Eye (tissue), 1 donor: ENCODE measurements at regions not wholly inside any gene's neighbourhood (a gene's known extent, or its start where the extent isn't known, plus 50 kb on each side); places are given as distances from the start of the nearest gene placed in this dataset.

ENCODE experiments used
- DNase-seq: peaks from one replicate; pipeline ENCODE4 v3.0.0-alpha.2; 2015

DNA sequence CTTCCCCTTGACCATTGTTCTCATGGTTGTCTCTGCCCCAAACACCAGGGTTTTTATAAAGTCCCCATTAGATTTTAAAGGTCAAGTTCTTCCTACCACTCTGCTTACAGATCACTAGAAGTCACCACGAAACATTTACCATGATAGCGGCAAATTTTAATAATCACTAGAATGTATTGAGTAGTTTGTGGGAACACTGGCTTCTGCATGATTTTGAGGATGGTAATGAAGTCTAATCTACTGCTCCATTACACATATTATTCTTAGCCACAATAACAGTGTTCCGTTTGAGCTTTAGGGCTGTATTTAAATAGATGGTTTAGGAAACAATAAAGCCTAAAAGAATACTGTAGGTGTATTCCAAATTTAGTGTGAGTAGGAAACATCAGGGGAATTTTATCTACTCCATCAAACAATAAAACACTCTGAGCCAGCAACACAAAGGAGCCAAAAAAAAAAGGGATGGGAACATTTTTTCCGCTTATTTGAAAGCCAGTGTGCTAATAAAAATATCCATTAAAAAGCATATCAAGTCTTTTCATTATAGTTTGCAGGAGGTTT, 49.7 kb downstream of the KLF12 start:
- no peak for DNase-seq

DNA sequence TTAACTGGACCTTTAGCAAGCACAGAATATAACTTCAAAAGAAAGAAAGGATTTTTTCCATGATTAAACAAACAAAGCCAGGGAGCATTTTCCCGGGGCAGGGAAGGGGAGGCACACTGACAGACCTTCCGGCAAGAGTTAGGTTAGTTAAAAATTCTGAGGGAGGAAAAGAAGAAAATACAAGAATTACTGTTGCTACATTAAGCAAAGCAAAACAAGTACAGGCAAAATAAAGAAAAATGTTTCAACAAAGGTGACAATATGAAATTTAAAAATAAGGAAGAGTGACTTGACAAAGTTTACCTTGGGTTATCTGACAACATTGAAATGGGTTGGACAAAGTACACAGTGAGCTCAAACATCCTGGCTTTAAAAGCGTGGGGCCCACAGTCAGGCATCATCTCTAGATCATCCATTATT, 51.5 kb downstream of the KLF12 start:
- DNase-seq: no peak

DNA sequence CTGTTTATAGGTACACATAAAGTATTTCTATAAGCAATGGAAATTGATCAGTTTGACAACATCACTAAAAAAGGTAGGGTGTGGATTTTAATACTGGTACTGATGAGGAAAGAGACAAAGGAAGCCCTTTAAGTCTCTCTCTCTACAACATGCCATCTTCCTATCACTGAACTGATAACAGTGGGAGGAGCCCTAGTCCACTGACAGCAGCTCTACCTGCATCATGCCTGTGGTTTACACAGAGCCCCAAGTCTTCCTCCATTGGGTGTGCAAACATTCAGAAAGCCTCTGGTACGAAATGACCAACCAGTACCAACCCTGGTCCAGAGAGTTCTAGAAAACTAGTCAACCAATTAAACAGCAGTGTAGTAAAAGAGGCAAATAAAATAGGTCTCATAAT, 53.4 kb downstream of the KLF12 start:
- no peak for DNase-seq

DNA sequence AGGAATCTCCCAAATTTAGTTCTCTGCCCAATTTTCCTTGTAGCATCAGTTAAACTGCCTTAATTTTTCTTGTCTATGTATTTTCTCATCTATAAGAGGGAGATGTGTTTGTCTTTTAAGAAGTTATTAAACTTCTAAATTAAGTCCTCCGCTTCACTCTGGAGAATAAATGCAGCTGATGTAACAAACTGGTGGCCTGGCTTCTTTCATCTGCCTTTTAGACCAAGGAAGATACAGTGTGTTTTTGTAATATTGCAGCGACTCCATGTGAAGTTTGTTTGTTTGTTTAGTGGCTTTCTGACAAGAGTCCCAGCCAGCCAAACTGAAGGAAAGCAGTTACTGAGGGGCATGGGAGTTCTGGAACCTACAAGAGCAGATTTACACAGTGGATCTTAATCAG, 56.4 kb downstream of the KLF12 start:
- no peak for DNase-seq

DNA sequence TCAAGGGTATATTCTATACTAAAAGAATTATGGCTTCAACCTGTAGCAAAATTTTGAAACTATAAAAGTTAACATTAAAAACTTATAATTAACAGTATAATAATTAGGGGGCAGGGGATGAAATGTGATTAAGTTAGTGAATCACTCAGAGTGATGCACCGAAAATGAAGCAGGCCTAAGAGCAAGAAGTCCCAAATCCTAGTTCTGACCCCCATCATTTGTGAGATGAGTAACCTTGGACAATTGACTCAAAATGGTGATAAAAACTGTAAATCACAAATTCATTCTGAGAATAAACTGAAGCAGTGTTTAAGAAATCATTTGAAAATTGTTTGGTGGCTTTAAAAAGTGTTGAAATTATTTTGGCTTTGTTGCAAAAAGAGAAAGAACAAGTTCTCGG, 56.8 kb downstream of the KLF12 start:
- DNase-seq: no peak

DNA sequence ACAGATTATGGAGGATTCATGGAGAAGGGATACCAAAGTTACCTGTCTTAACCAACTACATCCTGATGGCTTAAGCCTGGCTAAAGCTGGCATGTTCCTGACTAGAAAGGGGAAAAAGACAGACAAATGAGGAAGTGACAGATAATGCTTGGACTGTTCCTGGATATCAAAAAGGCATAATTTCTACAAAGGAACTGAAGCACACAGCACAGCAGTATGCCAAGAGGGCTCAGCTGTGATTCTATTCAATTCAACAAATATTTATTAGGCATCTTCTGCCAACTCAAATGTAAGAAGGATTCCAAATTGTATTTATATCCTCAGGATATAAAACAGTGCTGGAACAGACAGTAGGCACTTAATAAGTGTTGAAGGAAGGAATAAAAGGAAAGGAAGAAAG, 59.5 kb downstream of the KLF12 start:
- DNase-seq: no peak

DNA sequence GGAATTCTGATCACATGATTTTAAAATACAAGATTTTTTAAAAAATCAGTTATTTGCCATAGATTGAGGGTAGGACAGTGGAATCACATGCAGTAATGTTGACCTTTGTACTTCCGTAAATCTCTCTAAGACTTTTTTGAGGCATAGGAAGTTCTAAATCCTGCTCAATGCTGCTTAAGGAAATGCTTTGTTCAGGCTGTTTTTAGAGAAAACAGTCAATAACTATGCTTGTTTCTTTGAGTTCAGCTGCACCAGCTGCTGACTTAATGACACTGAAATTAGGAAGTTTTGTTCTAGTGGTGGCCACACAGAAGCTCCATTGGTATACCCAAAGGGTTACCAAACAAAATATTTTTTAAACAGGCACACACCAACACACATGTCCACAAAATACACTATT, 60.9 kb downstream of the KLF12 start:
- DNase-seq: no peak

DNA sequence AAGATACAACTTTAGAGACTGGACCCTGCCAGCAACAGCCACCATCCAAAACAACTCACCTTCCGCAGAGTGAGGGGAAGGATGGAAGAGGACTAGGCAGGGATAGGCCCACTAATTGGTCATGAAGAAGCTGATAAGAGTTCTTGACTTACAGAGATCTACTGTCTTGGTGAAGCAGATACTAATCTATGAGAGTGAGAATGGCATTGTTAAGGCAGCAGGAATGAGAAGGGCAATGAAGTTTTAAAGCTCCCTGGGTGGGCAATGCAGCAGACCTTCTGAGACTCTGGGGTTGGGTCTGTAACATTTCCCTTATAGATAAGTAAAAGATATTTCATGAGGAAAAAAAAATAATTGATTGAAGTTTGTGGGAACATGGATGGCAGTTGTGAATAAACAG, 63.7 kb downstream of the KLF12 start:
- no peak for DNase-seq

DNA sequence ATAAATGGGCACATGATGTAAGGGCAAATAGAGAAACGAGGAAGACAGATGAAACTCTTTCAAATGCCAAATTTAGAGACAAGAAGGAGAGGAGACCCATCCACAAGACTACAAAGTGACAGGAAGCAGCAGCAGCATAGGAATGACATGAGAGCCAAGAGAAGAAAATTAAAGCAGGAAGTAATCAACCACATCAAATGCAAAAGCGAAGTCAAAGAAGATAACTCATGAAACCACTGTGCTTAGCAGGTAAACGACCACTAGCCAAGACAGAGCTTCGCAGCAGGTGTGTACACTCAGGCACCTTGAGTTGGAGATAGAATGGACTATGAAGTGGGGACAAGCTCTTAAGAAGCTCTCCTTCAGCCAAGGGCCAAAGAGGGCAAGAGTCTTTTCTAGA, 64.1 kb downstream of the KLF12 start:
- no peak for DNase-seq

DNA sequence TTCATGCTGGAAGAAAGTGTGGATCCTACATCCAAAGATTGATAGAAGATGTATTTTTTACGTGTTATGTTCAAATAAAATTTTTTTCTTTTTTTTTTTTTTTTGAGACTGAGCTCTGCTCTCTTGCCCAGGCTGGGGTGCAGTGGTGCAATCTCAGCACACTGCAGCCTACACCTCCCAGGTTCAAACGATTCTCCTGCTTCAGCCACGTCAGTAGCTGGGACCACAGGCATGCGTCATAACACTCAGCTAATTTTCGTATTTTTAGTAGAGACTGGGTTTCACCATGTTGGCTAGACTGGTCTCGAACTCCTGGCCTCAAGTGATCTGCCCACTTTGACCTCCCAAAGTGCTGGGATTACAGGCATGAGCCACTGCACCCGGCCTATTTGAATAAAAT, 65.7 kb downstream of the KLF12 start:
- no peak for DNase-seq

DNA sequence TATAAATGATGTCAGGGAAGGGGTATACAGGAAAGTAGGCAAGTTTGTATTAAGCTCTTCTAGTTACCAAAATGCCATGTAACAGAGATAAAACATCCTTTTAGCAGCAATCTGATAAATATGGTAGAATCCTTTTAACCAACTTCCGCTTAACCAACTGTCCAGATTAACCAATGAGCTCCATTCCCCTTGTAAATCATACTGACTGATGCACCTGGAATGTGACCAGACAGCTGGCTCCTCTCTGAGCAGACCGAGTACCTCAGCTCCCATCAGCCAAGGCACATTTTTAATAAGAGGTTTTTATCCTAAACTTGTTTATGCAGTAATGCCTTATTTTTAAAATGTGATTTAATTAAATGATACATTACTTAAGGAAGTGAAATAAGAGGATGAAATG, 66.4 kb downstream of the KLF12 start:
- DNase-seq: no peak

DNA sequence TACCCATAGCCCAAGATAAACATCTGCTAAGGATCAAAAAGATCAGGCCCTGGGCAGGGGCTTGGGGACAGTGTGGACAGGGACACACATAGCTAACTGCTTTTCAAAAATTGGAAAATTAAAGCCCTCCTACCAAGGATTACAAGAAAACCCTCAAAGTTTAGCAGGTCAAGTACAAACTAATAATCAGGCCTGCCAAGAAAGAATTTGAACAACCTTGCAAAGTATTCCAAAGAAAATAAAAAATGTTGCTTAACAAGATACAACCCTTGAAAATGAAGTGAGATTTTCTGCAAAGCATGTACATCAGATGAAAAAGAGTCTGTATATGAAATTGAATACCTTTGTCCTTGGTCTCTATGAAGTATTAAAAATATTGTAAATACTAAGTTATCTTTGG, 67.3 kb downstream of the KLF12 start:
- no peak for DNase-seq

DNA sequence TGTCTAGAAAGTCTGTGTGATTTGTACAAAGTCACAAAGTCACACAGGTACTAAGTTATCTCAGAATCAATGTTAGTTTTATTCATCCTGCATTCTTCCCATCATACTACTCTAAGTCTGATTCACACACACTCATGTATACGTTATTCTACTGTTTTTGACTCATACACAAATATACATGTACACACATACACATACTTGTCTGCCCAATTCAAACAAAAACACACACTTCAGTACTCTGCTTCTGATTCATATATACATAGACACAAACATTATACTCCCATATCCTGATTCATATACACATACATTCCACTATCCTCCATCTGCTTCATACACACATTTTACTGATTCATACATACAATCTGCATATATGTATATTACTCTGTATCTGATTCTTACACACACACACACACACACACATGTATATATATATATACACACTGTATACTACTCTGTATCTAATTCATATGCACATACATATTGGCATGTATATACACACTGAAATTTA, 69.3 kb downstream of the KLF12 start:
- DNase-seq: no peak

DNA sequence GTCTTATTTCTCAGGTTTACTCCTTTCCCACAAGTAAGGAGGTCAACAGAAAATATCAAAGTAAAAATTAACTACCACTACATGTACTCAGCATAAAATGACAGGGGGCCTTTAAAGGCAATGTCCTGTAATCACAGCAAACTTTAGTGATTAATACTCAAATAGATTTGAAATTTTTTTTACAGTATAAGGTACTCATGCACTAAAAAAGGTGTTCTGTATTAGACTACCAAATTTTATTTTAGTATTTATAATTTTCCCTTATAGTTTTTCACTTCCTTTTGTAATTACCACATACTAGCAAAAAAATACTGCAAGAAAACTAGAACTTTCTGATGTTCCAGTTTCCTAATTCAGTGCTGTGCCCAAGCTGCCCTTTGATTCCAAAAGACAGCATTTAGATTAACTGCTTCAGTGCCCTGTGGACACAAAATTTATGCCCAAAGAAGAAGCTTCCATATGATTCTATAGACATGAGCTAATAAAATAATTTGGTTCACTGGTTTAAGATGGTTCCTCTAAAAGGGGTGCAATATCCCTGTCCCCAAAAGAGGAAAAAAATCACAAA, 70.6 kb downstream of the KLF12 start:
- no peak for DNase-seq

DNA sequence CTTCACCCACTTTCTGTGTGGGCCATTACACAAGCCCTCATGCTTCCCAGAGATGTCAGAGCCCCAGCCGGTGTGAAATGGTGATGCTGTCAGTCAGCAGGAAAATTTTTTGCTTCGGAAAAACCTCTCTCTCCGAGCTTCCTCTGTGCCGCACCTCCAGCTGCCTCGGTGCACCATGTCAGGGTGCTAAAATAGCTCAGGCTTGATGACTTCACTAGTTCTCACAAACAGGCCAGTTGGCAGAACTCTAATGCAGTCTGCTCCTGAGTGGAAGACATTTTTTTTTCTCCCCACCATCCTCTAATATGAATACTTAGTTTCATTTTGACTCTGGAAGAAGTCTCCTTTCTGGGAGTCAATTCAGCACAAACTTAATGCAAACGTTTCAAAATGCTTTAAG, 71.3 kb downstream of the KLF12 start:
- no peak for DNase-seq

DNA sequence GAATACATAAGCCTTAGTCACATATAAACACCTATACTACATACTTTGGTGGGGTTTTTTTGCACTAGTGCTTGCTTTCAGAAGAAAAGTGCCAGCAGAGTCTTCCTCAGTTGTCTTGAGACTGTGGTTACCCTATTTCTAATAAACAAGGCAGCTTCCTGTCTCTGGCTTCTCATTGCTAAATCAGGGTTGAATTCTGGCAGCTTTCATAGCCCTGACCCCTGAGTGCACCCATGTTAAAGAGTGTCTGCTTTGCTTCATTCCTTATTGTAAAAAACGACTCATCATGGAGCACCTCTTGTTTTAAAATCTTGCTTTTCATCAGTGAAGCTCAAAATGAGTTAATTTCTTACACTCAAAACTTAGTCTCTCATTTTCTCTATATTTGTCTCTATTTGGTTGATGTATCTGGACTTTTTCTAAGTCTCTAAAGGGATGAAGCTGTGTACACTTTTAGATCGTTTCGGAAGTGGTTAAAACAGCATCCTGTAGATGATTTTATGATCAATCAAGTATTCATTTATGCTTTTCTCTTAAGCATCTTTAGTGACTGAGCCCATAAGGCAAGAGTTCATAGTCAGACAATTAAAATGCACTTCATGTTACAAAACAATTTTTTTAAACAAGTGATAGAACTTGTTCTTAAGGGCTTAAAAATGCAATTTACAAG, 72.1 kb downstream of the KLF12 start:
- DNase-seq: no peak

DNA sequence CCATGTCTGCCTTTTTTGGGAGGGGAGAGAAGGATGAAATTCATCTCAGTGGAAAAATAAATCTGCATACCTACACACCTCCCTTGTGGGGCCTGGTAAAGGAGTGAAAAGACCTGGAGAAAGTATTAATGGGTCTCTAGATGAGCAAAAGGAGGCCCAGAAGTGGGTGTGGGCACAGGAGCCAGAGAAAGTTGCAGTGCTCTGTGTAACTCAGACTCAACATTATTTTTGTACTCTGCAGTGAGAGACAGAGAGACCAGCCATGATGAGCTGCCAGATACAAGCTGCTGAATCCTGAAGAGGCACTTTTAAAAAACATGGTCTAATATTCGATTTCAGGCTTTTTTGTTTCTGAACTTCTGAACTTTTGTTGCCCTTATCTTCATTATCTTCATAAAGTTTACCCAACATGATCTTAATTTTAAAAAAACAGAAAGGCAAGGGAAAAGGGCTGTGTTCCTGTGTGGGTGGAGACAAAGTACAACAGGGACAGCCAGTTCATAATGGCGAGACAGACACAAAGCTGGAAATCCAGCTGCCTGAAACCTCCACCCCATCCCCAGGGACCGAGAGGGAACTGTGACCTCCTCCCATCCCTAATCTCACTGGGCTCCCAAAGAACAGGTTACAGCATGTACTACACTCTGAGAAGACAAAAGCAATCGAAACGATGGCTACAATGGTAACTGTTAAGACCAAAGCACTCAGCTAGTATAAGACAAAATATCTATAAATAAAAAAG, 77.2 kb downstream of the KLF12 start:
- DNase-seq: peak; percentile 50

DNA sequence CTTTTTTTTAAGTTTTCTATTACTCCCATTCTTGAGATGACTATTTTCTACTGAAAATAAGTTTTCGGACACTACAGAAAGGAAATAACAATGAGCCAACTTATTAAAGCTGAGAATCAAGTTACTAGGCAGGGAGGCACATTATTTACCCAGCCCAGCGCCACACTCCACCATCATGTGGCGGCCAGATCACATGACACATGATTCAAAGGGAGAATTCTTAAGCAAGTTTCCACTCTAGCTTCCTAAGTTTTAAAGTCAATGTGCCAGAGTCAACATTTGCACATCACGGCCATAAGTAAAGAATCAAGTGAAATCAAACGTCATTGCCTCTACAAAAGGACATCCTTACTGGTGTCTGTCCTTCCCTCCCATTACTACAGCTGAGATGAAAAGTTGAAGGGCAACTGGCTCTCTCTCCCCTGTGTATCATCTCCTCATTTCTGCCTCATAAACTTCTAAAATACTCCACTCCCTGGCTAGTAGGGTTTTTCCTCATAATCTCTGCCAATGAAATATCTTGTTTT, 81.7 kb downstream of the KLF12 start:
- DNase-seq: no peak

DNA sequence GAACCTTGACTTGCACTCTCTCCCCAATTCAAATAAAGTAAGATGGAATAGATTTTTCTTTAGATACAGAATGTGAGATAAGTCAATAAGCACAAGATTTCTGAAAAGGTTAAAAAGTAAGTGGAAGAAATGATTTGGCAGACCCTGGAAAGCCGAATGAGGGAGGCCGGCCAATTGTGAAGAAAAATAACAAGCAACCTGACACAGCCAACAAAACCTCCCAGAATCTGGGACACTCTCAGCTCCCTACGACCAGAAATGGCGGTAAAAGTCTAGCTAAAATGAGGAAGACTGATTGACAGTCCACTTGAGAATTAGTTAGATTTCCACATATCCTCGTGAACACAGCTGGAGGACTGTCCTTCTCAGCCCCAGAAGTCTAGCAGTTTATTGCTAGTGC, 85.4 kb downstream of the KLF12 start:
- no peak for DNase-seq

DNA sequence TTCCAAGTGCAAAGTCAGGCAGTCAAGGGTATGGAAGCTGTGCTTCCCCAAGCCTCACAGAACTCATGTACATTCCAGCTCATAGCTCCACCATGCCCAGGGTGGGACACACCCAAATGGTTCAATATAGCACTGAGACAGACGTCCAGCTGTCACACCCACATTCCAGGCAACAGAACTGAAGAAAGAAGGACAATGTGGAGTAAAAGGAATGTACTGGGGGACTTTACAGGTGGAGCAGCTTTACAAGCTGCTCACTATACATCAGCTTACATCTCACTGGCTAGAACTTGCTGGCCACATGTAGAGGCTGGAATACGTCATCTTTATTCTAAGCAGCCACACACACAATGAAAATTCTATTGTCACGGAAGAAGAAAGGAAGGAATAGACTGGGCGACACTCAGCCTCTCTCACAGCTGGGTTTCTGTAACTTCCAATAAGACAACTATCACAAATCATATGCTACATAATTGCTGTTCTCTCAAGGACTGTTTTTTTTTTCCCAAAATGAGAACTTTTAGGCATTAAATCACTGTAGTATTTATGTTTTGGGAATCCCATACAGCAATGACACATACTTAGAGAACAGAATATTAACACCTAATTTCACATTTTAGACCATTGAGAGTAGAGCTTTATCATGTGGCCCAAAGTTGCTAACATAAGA, 86.1 kb downstream of the KLF12 start:
- peak; percentile 47 for DNase-seq

DNA sequence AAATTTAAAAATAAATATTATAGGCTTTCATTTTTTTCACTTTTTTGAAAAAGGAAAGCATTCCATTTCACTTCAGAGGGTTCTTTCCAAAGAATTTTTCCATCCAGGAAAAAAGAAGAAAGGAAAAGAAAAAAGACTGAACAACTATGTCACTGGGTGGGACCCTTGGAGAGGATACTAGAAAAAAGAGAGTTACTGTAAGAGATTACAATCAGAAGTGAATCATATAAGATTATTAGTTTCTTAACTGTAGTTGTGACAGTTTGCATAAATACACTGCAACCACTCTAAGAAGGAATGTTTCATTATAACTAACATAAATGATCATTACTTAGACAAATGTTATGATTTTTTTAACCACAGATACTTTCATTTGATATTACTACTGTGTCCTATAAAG, 87.8 kb downstream of the KLF12 start:
- no peak for DNase-seq

DNA sequence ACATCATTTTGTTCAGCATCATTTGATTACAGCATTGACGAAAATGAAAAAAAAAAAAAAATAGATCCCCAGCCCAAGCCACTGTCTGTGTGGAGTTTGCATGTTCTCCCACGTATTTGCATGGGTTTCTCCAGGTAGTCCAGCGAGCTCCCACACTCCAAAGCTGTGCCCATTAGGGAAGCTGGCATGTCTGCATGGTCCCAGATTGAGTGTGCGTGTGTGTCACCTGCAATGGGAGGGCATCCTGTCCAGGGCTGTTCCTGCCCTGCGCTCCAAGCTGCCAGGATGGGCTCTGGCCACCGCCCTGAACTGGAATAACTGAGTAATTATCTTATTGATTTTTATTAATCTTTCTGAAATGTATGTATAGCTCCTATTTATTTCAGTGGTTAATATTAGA, 88.6 kb downstream of the KLF12 start:
- no peak for DNase-seq

DNA sequence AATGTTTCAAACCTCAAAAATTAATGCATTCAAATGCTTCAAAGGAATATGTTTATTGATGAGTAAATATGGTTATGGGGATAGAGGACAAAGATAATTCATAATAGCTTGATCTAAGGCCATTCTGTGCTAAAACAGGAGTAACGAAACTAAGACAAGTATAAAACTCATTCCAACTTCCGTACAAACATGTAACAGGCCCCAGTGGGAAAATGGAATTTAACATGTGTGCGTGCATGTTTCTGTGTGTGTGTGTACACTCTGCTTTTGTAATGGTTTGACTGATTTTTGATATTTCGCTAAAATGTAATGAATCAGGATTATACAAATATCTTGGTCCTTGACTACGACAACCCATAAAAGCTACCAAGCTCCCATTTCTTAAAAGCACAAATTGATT, 91.0 kb downstream of the KLF12 start:
- no peak for DNase-seq
